ENCODE measurements at regions not wholly inside any gene's neighbourhood (a gene's known extent, or its start where the extent isn't known, plus 50 kb on each side); places are given as distances from the start of the nearest gene placed in this dataset.

- Histone ChIP-seq H3K4me3 (ENCODE audit: low read depth in 2 of 2, low read length in 2 of 2) (no peak overlapping the region), H3K27ac (ENCODE audit: low read length) (no peak overlapping the region), H3K9me3 (ENCODE audit: control insufficient read depth, insufficient read depth, low read depth, low read length) (no peaks in the 10 kb centered on the region), H3K36me3 (ENCODE audit: control insufficient read depth, insufficient read depth, low read length) (no peaks in the 10 kb centered on the region), H3K4me1 (ENCODE audit: control insufficient read depth, insufficient read depth, low read length) (no peaks in the 10 kb centered on the region), H3K27me3 (ENCODE audit: control insufficient read depth, insufficient read depth, low read length) (no peaks in the 10 kb centered on the region)
- DNase-seq (ENCODE audit: low read depth, low spot score) (no peak), ATAC-seq (no peak)
- ChIA-PET POLR2A (no interaction called here), CTCF (no interaction called here)
- in situ Hi-C loops (cut with HindIII; ENCODE audit: low pct_unique_long_range_greater_than_20kb, low sequenced_read_pairs) (no loop called here), intact Hi-C loops (cut with micrococcal nuclease; ENCODE audit: unreplicated experiment) (no loop called here)
- TF ChIP-seq REST (IDR thresholded peaks at IDR 0.05; ENCODE audit: insufficient read depth in 1 of 2, low read depth in 2 of 2, low read length in 1 of 2) (no peak), SIN3A (IDR thresholded peaks at IDR 0.05; ENCODE audit: borderline replicate concordance, insufficient read depth, low read depth, low read length) (no peak), TCF7L2 (IDR thresholded peaks at IDR 0.05; ENCODE audit: low read depth, low read length) (no peak), CTCF (IDR thresholded peaks at IDR 0.05) (no peak), POLR2AphosphoS5 (IDR thresholded peaks at IDR 0.05; ENCODE audit: low read depth, low read length) (no peak)
- no TSS peak for BruUV-seq (replicated peaks)
Measured at GRCh38 chr9:102101723-102102122, 363.3 kb upstream of the GRIN3A start.

GRCh38 chr9:102087141-102087540, 348.7 kb upstream of the GRIN3A start:
- in situ Hi-C loops (cut with HindIII; ENCODE audit: low pct_unique_long_range_greater_than_20kb, low sequenced_read_pairs) = no loop called here
- Histone ChIP-seq H3K36me3 (ENCODE audit: control insufficient read depth, insufficient read depth, low read length) (no peaks in the 10 kb centered on the region), H3K4me1 (ENCODE audit: control insufficient read depth, insufficient read depth, low read length) (no peaks in the 10 kb centered on the region), H3K27ac (ENCODE audit: low read length) (no peak overlapping the region), H3K9me3 (ENCODE audit: control insufficient read depth, insufficient read depth, low read depth, low read length) (no peaks in the 10 kb centered on the region), H3K27me3 (ENCODE audit: control insufficient read depth, insufficient read depth, low read length) (no peaks in the 10 kb centered on the region), H3K4me3 (ENCODE audit: low read depth in 2 of 2, low read length in 2 of 2) (no peak overlapping the region)
- TF ChIP-seq TCF7L2 (IDR thresholded peaks at IDR 0.05; ENCODE audit: low read depth, low read length) = no peak
- TF ChIP-seq POLR2AphosphoS5 (IDR thresholded peaks at IDR 0.05; ENCODE audit: low read depth, low read length) = no peak
- no peak for TF ChIP-seq REST (IDR thresholded peaks at IDR 0.05; ENCODE audit: insufficient read depth in 1 of 2, low read depth in 2 of 2, low read length in 1 of 2)
- TF ChIP-seq CTCF (IDR thresholded peaks at IDR 0.05) = no peak
- no TSS peak for BruUV-seq (replicated peaks)
- intact Hi-C loops (cut with micrococcal nuclease; ENCODE audit: unreplicated experiment) = no loop called here
- ChIA-PET POLR2A (no interaction called here), CTCF (no interaction called here)
- ATAC-seq = no peak
- DNase-seq (ENCODE audit: low read depth, low spot score) = no peak
